ENCODE measurements at regions not wholly inside any gene's neighbourhood (a gene's known extent, or its start where the extent isn't known, plus 50 kb on each side); places are given as distances from the start of the nearest gene placed in this dataset.

GRCh38 chr4:34732176-34732950 is 1512.0 kb downstream of the ARAP2 start:
- no peak for TF ChIP-seq EZH2phosphoT487 (IDR thresholded peaks at IDR 0.05; ENCODE audit: borderline replicate concordance)
- TF ChIP-seq ZNF274 (IDR thresholded peaks at IDR 0.05; ENCODE audit: low read depth, low read length): no peak
- no peak for TF ChIP-seq EGR1 (IDR thresholded peaks at IDR 0.05; ENCODE audit: low read depth)
- no peak for TF ChIP-seq REST (IDR thresholded peaks at IDR 0.05; ENCODE audit: low read depth)
- no peak for TF ChIP-seq TCF7L2 (IDR thresholded peaks at IDR 0.05; ENCODE audit: borderline replicate concordance, extremely low read depth, insufficient read depth, insufficient read length)
- TF ChIP-seq SIN3A (IDR thresholded peaks at IDR 0.05; ENCODE audit: low read depth): no peak
- no peak for TF ChIP-seq YY1 (IDR thresholded peaks at IDR 0.05; ENCODE audit: extremely low read depth, insufficient replicate concordance, low read depth, low read length)
- no peak for TF ChIP-seq ELF1 (IDR thresholded peaks at IDR 0.05; ENCODE audit: borderline replicate concordance, low read depth)
- no peak for TF ChIP-seq ZFX (IDR thresholded peaks at IDR 0.05)
- TF ChIP-seq RAD21 (IDR thresholded peaks at IDR 0.05; ENCODE audit: low read depth): no peak
- TF ChIP-seq CEBPB (IDR thresholded peaks at IDR 0.05; ENCODE audit: low read depth): no peak
- no peak for TF ChIP-seq FOSL1 (IDR thresholded peaks at IDR 0.05; ENCODE audit: low read depth)
- no peak for TF ChIP-seq ZBTB33 (IDR thresholded peaks at IDR 0.05; ENCODE audit: extremely low read depth, insufficient replicate concordance, low read length)
- TF ChIP-seq SP1 (IDR thresholded peaks at IDR 0.05; ENCODE audit: low read depth): no peak
- no peak for TF ChIP-seq ATF3 (IDR thresholded peaks at IDR 0.05)
- CTCF ChIA-PET: no interaction called here
- Histone ChIP-seq H3K27ac (ENCODE audit: low read depth, low read length) (no peak overlapping the region), H4K20me1 (ENCODE audit: insufficient read depth) (no peaks in the 10 kb centered on the region), H3K4me2 (ENCODE audit: low read length) (no peak overlapping the region), H3K9me3 (ENCODE audit: control insufficient read depth in 1 of 2, insufficient read depth in 1 of 2, low read depth in 1 of 2, low read length in 2 of 2) (no peaks in the 10 kb centered on the region), H3K79me2 (ENCODE audit: insufficient read depth, low read length) (no peaks in the 10 kb centered on the region), H3K27me3 (ENCODE audit: insufficient read depth, low read length) (no peaks in the 10 kb centered on the region), H3K36me3 (ENCODE audit: control insufficient read depth in 1 of 2, insufficient read depth in 2 of 2, low read length in 2 of 2) (no peaks in the 10 kb centered on the region), H2AFZ (ENCODE audit: low read depth, low read length, poor library complexity, severe bottlenecking) (peak overlapping the region; percentile 48), H3K9ac (ENCODE audit: low read length) (no peak overlapping the region), H3K4me3 (replicated peaks in 1 of 2; ENCODE audit: low read depth in 1 of 2, low read length in 2 of 2) (no peak overlapping the region), H3K4me1 (ENCODE audit: control insufficient read depth in 1 of 2, insufficient read depth in 2 of 2, low read length in 2 of 2) (no peaks in the 10 kb centered on the region), H3K9me2 (ENCODE audit: insufficient read depth) (no peaks in the 10 kb centered on the region)
- RAD21 ChIA-PET (ENCODE audit: low non-redundant PET in 1 of 2, low total read pairs in 2 of 2, uncharacterized antibody in 2 of 2, unreplicated experiment in 2 of 2): no interaction called here
- no peak for ATAC-seq
- BruUV-seq (replicated peaks): no TSS peak
- no peak for DNase-seq (ENCODE audit: low read depth, low spot score)
- intact Hi-C loops (cut with micrococcal nuclease): no loop called here
- POLR2A ChIA-PET: no interaction called here

Measured in HCT116 (cell line).